ENCODE measurements at regions not wholly inside any gene's neighbourhood (a gene's known extent, or its start where the extent isn't known, plus 50 kb on each side); places are given as distances from the start of the nearest gene placed in this dataset.

- TF ChIP-seq, protein P1, sequence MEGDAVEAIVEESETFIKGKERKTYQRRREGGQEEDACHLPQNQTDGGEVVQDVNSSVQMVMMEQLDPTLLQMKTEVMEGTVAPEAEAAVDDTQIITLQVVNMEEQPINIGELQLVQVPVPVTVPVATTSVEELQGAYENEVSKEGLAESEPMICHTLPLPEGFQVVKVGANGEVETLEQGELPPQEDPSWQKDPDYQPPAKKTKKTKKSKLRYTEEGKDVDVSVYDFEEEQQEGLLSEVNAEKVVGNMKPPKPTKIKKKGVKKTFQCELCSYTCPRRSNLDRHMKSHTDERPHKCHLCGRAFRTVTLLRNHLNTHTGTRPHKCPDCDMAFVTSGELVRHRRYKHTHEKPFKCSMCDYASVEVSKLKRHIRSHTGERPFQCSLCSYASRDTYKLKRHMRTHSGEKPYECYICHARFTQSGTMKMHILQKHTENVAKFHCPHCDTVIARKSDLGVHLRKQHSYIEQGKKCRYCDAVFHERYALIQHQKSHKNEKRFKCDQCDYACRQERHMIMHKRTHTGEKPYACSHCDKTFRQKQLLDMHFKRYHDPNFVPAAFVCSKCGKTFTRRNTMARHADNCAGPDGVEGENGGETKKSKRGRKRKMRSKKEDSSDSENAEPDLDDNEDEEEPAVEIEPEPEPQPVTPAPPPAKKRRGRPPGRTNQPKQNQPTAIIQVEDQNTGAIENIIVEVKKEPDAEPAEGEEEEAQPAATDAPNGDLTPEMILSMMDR (IDR thresholded peaks at IDR 0.05; ENCODE audit: insufficient read depth, low read length, missing control alignments) = no peak
- DNase-seq (ENCODE audit: low read depth, low spot score) = no peak
- CTCF ChIA-PET = no interaction called here
- POLR2A ChIA-PET = no interaction called here
- no peak overlapping the region for H3K4me3 ChIP-seq (ENCODE audit: low read depth, low read length)
These were observed 423.2 kb upstream of the SGCG start for GRCh38 chr13:22757530-22758120.

- DNase-seq (ENCODE audit: low read depth, low spot score) = no peak
- TF ChIP-seq, protein P1 (IDR thresholded peaks at IDR 0.05; ENCODE audit: insufficient read depth, low read length, missing control alignments) = no peak
- ChIA-PET CTCF (no interaction called here), POLR2A (no interaction called here)
- no peak overlapping the region for H3K4me3 ChIP-seq (ENCODE audit: low read depth, low read length)
These were observed 422.5 kb upstream of the SGCG start for GRCh38 chr13:22758245-22758644.

GRCh38 chr13:22761709-22762108, 419.1 kb upstream of the SGCG start:
- ChIA-PET POLR2A (no interaction called here), CTCF (no interaction called here)
- no peak overlapping the region for H3K4me3 ChIP-seq (ENCODE audit: low read depth, low read length)
- TF ChIP-seq, protein P1 (IDR thresholded peaks at IDR 0.05; ENCODE audit: insufficient read depth, low read length, missing control alignments) = no peak
- no peak for DNase-seq (ENCODE audit: low read depth, low spot score)

- DNase-seq (ENCODE audit: low read depth, low spot score) = no peak
- H3K4me3 ChIP-seq (ENCODE audit: low read depth, low read length) = no peak overlapping the region
- POLR2A ChIA-PET = no interaction called here
- TF ChIP-seq, protein P1 (IDR thresholded peaks at IDR 0.05; ENCODE audit: insufficient read depth, low read length, missing control alignments) = no peak
- CTCF ChIA-PET = no interaction called here
These were observed 415.2 kb upstream of the SGCG start for GRCh38 chr13:22765547-22765946.

- CTCF ChIA-PET = no interaction called here
- no peak overlapping the region for H3K4me3 ChIP-seq (ENCODE audit: low read depth, low read length)
- TF ChIP-seq, protein P1 (IDR thresholded peaks at IDR 0.05; ENCODE audit: insufficient read depth, low read length, missing control alignments) = no peak
- DNase-seq (ENCODE audit: low read depth, low spot score) = no peak
- POLR2A ChIA-PET = no interaction called here
These were observed 409.9 kb upstream of the SGCG start for GRCh38 chr13:22770891-22771290.

DNA sequence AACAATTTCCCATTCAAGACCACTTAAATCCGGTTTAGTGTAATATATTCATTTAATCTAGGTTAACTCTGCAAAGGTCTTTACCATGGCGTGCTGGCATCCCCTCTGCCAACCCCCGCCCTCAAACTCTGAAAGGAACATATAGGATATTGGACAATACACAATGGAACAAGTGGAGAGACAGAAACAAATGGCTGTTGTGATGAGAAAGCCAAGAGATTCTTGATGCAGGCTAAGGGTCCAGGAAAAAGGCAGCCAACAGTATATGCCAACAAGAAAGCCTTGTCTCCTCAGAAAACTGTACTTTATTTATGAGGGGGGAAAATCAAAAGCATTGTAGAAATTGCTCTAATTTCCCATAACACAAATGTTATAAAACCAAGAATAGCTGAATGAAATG, 407.3 kb upstream of the SGCG start:
- no peak for DNase-seq (ENCODE audit: low read depth, low spot score)

More for the DNA sequence above, 407.3 kb upstream of the SGCG start:
- CTCF ChIA-PET = no interaction called here
- TF ChIP-seq, protein P1 (IDR thresholded peaks at IDR 0.05; ENCODE audit: insufficient read depth, low read length, missing control alignments) = no peak
- POLR2A ChIA-PET = no interaction called here
- no peak overlapping the region for H3K4me3 ChIP-seq (ENCODE audit: low read depth, low read length)
